H9 (cell line): ENCODE measurements at regions not wholly inside any gene's neighbourhood (a gene's known extent, or its start where the extent isn't known, plus 50 kb on each side); places are given as distances from the start of the nearest gene placed in this dataset.
A peak's percentile ranks its signal among the peaks of the same experiment; 100 is the strongest.

Experiments
- DNase-seq: peaks from one replicate; pipeline ENCODE4 v3.0.0-alpha.2; 2017
- H2AFZ ChIP-seq: one replicate; pipeline ENCODE4 v1.6.1; 2013; ENCODE audit warnings: mild to moderate bottlenecking, low read length, control low read depth, moderate library complexity
- H2AK5ac ChIP-seq: 2 replicates; pipeline ENCODE4 v1.6.1; 2013; ENCODE audit warnings: low read length, control low read depth, mixed read lengths; ENCODE audit not compliant: insufficient read length
- H2BK120ac ChIP-seq: one replicate; pipeline ENCODE4 v1.6.1; 2013; ENCODE audit warnings: low read depth, mild to moderate bottlenecking, low read length, control low read depth, inconsistent platforms; ENCODE audit not compliant: poor library complexity, severe bottlenecking
- H2BK12ac ChIP-seq: 2 replicates; pipeline ENCODE4 v1.6.1; 2013; ENCODE audit warnings: low read length, control low read depth, mixed read lengths, low read depth; ENCODE audit not compliant: insufficient read length
- H2BK15ac ChIP-seq: 2 replicates; pipeline ENCODE4 v1.6.1; 2013; ENCODE audit warnings: low read depth, low read length, control low read depth
- H2BK20ac ChIP-seq: one replicate; pipeline ENCODE4 v1.6.1; 2013; ENCODE audit warnings: low read depth, mild to moderate bottlenecking, low read length, control low read depth, inconsistent platforms; ENCODE audit not compliant: poor library complexity, severe bottlenecking
- H2BK5ac ChIP-seq: 2 replicates; pipeline ENCODE4 v1.6.1; 2013; ENCODE audit warnings: low read length, control low read depth, mixed read lengths; ENCODE audit not compliant: insufficient read length
- H3K14ac ChIP-seq: 2 replicates; pipeline ENCODE4 v1.6.1; 2013; ENCODE audit warnings: low read length, control low read depth; ENCODE audit not compliant: insufficient read depth
- H3K18ac ChIP-seq: 2 replicates; pipeline ENCODE4 v1.6.1; 2013; ENCODE audit warnings: low read depth, mild to moderate bottlenecking, mixed read lengths, low read length, control low read depth; ENCODE audit not compliant: insufficient read length
- H3K23ac ChIP-seq: 2 replicates; pipeline ENCODE4 v1.6.1; 2013; ENCODE audit warnings: low read length, control low read depth, mixed read lengths, low read depth; ENCODE audit not compliant: insufficient read length
- H3K23me2 ChIP-seq: 2 replicates; pipeline ENCODE4 v1.6.1; 2013; ENCODE audit warnings: low read depth, mild to moderate bottlenecking, mixed read lengths, low read length, control low read depth; ENCODE audit not compliant: insufficient read length, poor library complexity, severe bottlenecking
- H3K27ac ChIP-seq: 2 replicates; pipeline ENCODE4 v1.5.1; 2013; ENCODE audit warnings: low read length, control low read depth, mixed read lengths, low read depth; ENCODE audit not compliant: insufficient read length
- H3K27me3 ChIP-seq: 2 replicates; pipeline ENCODE4 v1.6.1; 2013; ENCODE audit warnings: low read length, control low read depth, inconsistent platforms; ENCODE audit not compliant: insufficient read depth
- H3K4ac ChIP-seq: 2 replicates; pipeline ENCODE4 v1.6.1; 2013; ENCODE audit warnings: low read depth, mild to moderate bottlenecking, control low read depth, inconsistent platforms, low read length, moderate library complexity
- H3K4me1 ChIP-seq: 2 replicates; pipeline ENCODE4 v1.6.1; 2013; ENCODE audit warnings: low read length, control low read depth, inconsistent platforms; ENCODE audit not compliant: insufficient read depth
- H3K4me2 ChIP-seq: 2 replicates; pipeline ENCODE4 v1.6.1; 2013; ENCODE audit warnings: low read length, control low read depth, mixed read lengths; ENCODE audit not compliant: insufficient read length, insufficient read depth
- H3K56ac ChIP-seq: 2 replicates; pipeline ENCODE4 v1.6.1; 2013; ENCODE audit warnings: low read depth, mild to moderate bottlenecking, mixed read lengths, low read length, control low read depth; ENCODE audit not compliant: insufficient read length
- H3K79me1 ChIP-seq: 2 replicates; pipeline ENCODE4 v1.6.1; 2013; ENCODE audit warnings: low read depth, mild to moderate bottlenecking, moderate library complexity, low read length, control low read depth, inconsistent platforms; ENCODE audit not compliant: insufficient read depth, poor library complexity, severe bottlenecking
- H3K79me2 ChIP-seq: 2 replicates; pipeline ENCODE4 v1.6.1; 2013; ENCODE audit warnings: low read length, control low read depth, inconsistent platforms; ENCODE audit not compliant: insufficient read depth
- H3K9ac ChIP-seq: 2 replicates; pipeline ENCODE4 v1.6.1; 2013; ENCODE audit warnings: low read length, control low read depth, mixed read lengths; ENCODE audit not compliant: insufficient read length; ENCODE audit errors: extremely low read depth
- H3K9me3 ChIP-seq: one replicate; pipeline ENCODE4 v1.6.1; 2013; ENCODE audit warnings: low read depth, low read length, inconsistent platforms; ENCODE audit not compliant: control insufficient read depth
- H3T11ph ChIP-seq: one replicate; pipeline ENCODE4 v1.6.1; 2013; ENCODE audit warnings: mild to moderate bottlenecking, low read length, control low read depth, inconsistent platforms
- H4K20me1 ChIP-seq: one replicate; pipeline ENCODE4 v1.6.1; 2013; ENCODE audit not compliant: control insufficient read depth, insufficient read length, insufficient read depth
- H4K5ac ChIP-seq: 2 replicates; pipeline ENCODE4 v1.6.1; 2013; ENCODE audit warnings: low read depth, mild to moderate bottlenecking, mixed read lengths, low read length, control low read depth; ENCODE audit not compliant: insufficient read length
- H4K8ac ChIP-seq: replicated peaks from 2 replicates; pipeline ENCODE4 v1.6.1; 2013; ENCODE audit warnings: low read length, control low read depth, mixed read lengths, low read depth; ENCODE audit not compliant: insufficient read length
- H4K91ac ChIP-seq: 2 replicates; pipeline ENCODE4 v1.6.1; 2013; ENCODE audit warnings: low read depth, mild to moderate bottlenecking, moderate library complexity, mixed read lengths, low read length, control low read depth; ENCODE audit not compliant: insufficient read length
- H3K27ac Mint-ChIP-seq, 3 experiments: 2 replicates in 2 of 3; 3 replicates in 1 of 3; pipeline ENCODE4 v1.8.0; 2020 to 2021; ENCODE audit warnings: mixed read lengths in 3 of 3, mild to moderate bottlenecking in 1 of 3, moderate library complexity in 1 of 3
- H3K27me3 Mint-ChIP-seq: 2 replicates; pipeline ENCODE4 v1.8.0; 2021; ENCODE audit warnings: low read depth, mild to moderate bottlenecking, moderate library complexity, mixed read lengths
- H3K36me3 Mint-ChIP-seq, 3 experiments: 2 replicates in 2 of 3; 3 replicates in 1 of 3; pipeline ENCODE4 v1.8.0; 2020 to 2021; ENCODE audit warnings: low read depth in 3 of 3, mixed read lengths in 3 of 3; ENCODE audit not compliant: insufficient read depth in 1 of 3
- H3K4me1 Mint-ChIP-seq, 2 experiments: 2 replicates each; pipeline ENCODE4 v1.8.0; 2020; ENCODE audit warnings: mixed read lengths in 2 of 2
- H3K4me3 Mint-ChIP-seq, 2 experiments: 2 replicates in 1 of 2; 3 replicates in 1 of 2; pipeline ENCODE4 v1.8.0; 2020 to 2021; ENCODE audit warnings: mild to moderate bottlenecking in 2 of 2, mixed read lengths in 2 of 2, moderate library complexity in 1 of 2
- H3K9me3 Mint-ChIP-seq, 2 experiments: 2 replicates in 1 of 2; 3 replicates in 1 of 2; pipeline ENCODE4 v1.8.0; 2020; ENCODE audit warnings: mild to moderate bottlenecking in 2 of 2, mixed read lengths in 2 of 2, moderate library complexity in 1 of 2
- WGBS: extraction: QIAGEN DNeasy Blood & Tissue Kit; methylation state at CpG from one replicate; pipeline ENCODE4 v1.1.7; 2013; ENCODE audit warnings: missing lambda C conversion rate, low lambda C conversion rate, mixed read lengths; ENCODE audit not compliant: insufficient read length; ENCODE audit errors: extremely low coverage; 5-methylcytosine and 5-hydroxymethylcytosine counted together
- TF ChIP-seq, protein P1 (sequence below): fragments of 200-600 bp; sonication (generic); conservative IDR thresholded peaks from 3 replicates; pipeline ENCODE4 v1.8.0; 2021; ENCODE audit warnings: antibody characterized with exemption, mild to moderate bottlenecking

DNA sequence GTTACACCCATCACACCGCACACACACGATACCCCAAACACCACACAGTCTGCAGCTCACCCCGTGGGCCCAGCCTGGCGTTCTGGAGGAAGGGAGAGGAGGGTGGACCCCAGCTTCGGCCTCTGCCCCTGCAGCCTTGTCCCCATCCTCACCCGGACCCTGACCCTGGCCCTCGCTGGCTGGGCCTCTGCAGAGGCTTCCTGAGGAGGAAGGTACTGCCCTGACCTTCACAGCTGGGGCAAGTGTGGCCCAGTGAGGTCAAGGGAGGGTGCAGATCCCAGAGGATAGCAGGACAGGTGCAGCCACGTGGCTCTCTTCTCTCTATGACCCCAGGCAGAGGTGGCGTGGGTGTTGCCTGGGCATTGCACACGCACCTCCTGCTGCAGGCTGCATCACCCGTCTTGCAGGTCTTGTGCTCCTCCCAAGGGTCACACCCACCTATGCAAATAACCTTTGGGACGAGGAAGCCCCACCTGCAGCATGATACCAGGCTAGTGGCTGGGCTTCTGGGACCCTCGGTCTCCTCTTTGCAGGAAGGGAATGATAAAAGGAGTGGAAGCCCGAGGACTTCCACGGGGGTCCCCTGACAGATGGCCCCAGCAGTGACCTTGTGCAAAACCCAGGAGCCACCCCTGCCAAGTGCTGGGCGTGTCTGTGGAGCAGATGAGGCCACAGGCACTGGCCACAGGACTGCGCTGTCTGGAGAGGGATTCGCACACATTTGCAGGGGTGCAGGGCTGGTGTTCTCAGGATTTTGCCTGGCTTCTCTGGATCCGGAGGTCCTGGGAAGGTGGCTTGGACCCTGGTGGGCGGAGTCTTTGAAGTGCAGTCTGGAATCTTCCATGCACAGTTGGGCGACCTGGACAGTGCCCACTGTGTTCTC, 1241.5 kb downstream of the BRD1 start:
- no peak overlapping the region for H3K56ac ChIP-seq
- TF ChIP-seq, protein P1, sequence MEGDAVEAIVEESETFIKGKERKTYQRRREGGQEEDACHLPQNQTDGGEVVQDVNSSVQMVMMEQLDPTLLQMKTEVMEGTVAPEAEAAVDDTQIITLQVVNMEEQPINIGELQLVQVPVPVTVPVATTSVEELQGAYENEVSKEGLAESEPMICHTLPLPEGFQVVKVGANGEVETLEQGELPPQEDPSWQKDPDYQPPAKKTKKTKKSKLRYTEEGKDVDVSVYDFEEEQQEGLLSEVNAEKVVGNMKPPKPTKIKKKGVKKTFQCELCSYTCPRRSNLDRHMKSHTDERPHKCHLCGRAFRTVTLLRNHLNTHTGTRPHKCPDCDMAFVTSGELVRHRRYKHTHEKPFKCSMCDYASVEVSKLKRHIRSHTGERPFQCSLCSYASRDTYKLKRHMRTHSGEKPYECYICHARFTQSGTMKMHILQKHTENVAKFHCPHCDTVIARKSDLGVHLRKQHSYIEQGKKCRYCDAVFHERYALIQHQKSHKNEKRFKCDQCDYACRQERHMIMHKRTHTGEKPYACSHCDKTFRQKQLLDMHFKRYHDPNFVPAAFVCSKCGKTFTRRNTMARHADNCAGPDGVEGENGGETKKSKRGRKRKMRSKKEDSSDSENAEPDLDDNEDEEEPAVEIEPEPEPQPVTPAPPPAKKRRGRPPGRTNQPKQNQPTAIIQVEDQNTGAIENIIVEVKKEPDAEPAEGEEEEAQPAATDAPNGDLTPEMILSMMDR, result no peak
- H2BK15ac ChIP-seq, result no peak overlapping the region
- peaks cover 5% of the 10 kb centered on the region for H4K20me1 ChIP-seq
- H3K79me2 ChIP-seq, result no peaks in the 10 kb centered on the region
- H3K23me2 ChIP-seq, result no peaks in the 10 kb centered on the region
- no peak overlapping the region for H3K23ac ChIP-seq
- H3K27ac Mint-ChIP-seq, result no peak overlapping the region
- no peak overlapping the region for H4K8ac ChIP-seq
- H3K9ac ChIP-seq, result no peak overlapping the region
- no peak overlapping the region for H2AFZ ChIP-seq
- no peak overlapping the region for H3K18ac ChIP-seq
- no peaks in the 10 kb centered on the region for H3K27me3 ChIP-seq
- H2AK5ac ChIP-seq, result no peak overlapping the region
- H3K9me3 ChIP-seq, result no peaks in the 10 kb centered on the region
- no peaks in the 10 kb centered on the region; a peak in 1 of 7 replicates for H3K36me3 Mint-ChIP-seq
- H3K79me1 ChIP-seq, result no peaks in the 10 kb centered on the region
- H3T11ph ChIP-seq, result no peak overlapping the region
- H3K4me3 Mint-ChIP-seq, result no peak overlapping the region
- H2BK120ac ChIP-seq, result no peak overlapping the region
- no peak overlapping the region for H2BK12ac ChIP-seq
- H3K4me1 Mint-ChIP-seq, result no peaks in the 10 kb centered on the region
- no peak overlapping the region for H4K5ac ChIP-seq
- DNase-seq, result peak; percentile 50
- no peak overlapping the region for H3K4ac ChIP-seq
- no peak overlapping the region for H2BK20ac ChIP-seq
- H3K27ac ChIP-seq, result no peak overlapping the region
- no peaks in the 10 kb centered on the region for H3K4me1 ChIP-seq
- H3K4me2 ChIP-seq, result no peak overlapping the region
- H4K91ac ChIP-seq, result no peak overlapping the region
- no peaks in the 10 kb centered on the region for H3K27me3 Mint-ChIP-seq
- H3K9me3 Mint-ChIP-seq, result no peaks in the 10 kb centered on the region
- H2BK5ac ChIP-seq, result no peak overlapping the region
- WGBS, result no CpG with 5 or more reads among the region's 21 CpGs
- H3K14ac ChIP-seq, result no peak overlapping the region
